BLaER1 treated with 17β-estradiol and CSF1 and Interleukin-3, amounts not matched to agents 10 nM and 100 nM (cell line): ENCODE measurements at regions not wholly inside any gene's neighbourhood (a gene's known extent, or its start where the extent isn't known, plus 50 kb on each side); places are given as distances from the start of the nearest gene placed in this dataset.
"Not testable (repeated sequence)": the region's sequence is repeated elsewhere in the genome, so short reads cannot be mapped to it uniquely, and the experiment has no call there.

Experiments used
- H3K27ac ChIP-seq, 11 experiments: shearing (Covaris generic); formaldehyde crosslinking; 2 replicates each; pipeline ENCODE4 v1.8.1; 2022
- H3K27me3 ChIP-seq, 11 experiments: shearing (Covaris generic); formaldehyde crosslinking; 2 replicates each; pipeline ENCODE4 v1.8.1; 2022
- H3K36me3 ChIP-seq, 11 experiments: shearing (Covaris generic); formaldehyde crosslinking; 2 replicates each; pipeline ENCODE4 v1.8.1; 2022
- H3K4me1 ChIP-seq, 10 experiments: shearing (Covaris generic); formaldehyde crosslinking; 2 replicates each; pipeline ENCODE4 v1.8.1; 2022
- H3K4me2 ChIP-seq, 11 experiments: shearing (Covaris generic); formaldehyde crosslinking; 2 replicates each; pipeline ENCODE4 v1.8.1; 2022
- H3K4me3 ChIP-seq, 10 experiments: shearing (Covaris generic); formaldehyde crosslinking; 2 replicates each; pipeline ENCODE4 v1.8.1; 2022
- H3K9ac ChIP-seq, 11 experiments: shearing (Covaris generic); formaldehyde crosslinking; 2 replicates each; pipeline ENCODE4 v1.8.1; 2022
- H3K9me3 ChIP-seq, 11 experiments: shearing (Covaris generic); formaldehyde crosslinking; replicated peaks in 1 of 11; 2 replicates each; pipeline ENCODE4 v1.8.1; 2022
- H4K20me1 ChIP-seq, 11 experiments: shearing (Covaris generic); formaldehyde crosslinking; 2 replicates each; pipeline ENCODE4 v1.8.1; 2022
- Cebpa-rat ChIP-seq, 11 experiments: shearing (Covaris generic); IDR thresholded peaks; 2 replicates each; pipeline ENCODE4 v1.8.1; 2022

- peaks cover 0 to 2% (median 0%) of the 10 kb centered on the region in 11 experiments; a peak in 3 of 22 replicates for H3K9me3 ChIP-seq
- no peak overlapping the region for H3K9ac ChIP-seq
- H3K27me3 ChIP-seq = no peaks in the 10 kb centered on the region
- H3K4me1 ChIP-seq = peaks cover 0 to 7% (median 0%) of the 10 kb centered on the region in 10 experiments; a peak in 1 of 20 replicates
- H3K27ac ChIP-seq = no peak overlapping the region
- no peak for TF ChIP-seq Cebpa-rat (IDR thresholded peaks at IDR 0.05)
- peaks cover 0 to 97% (median 34%) of the 10 kb centered on the region in 11 experiments; a peak in 15 of 22 replicates for H3K36me3 ChIP-seq
- no peak overlapping the region for H3K4me3 ChIP-seq
- no peak overlapping the region for H3K4me2 ChIP-seq
- H4K20me1 ChIP-seq = no peaks in the 10 kb centered on the region; a peak in 1 of 22 replicates
These were observed 213.8 kb downstream of the SIPA1L2 start for GRCh38 chr1:232416026-232416568.

- not testable (repeated sequence) for H3K27ac ChIP-seq, H3K9me3 ChIP-seq, H3K9ac ChIP-seq, H3K4me2 ChIP-seq, H3K4me3 ChIP-seq, H3K27me3 ChIP-seq, H3K4me1 ChIP-seq, H4K20me1 ChIP-seq
- H3K36me3 ChIP-seq = peaks cover 0 to 97% (median 34%) of the 10 kb centered on the region in 11 experiments; a peak in 15 of 22 replicates
These were observed 214.5 kb downstream of the SIPA1L2 start for GRCh38 chr1:232415481-232415880.

- Histone ChIP-seq H3K27ac (no peak overlapping the region), H3K36me3 (peaks cover 0 to 92% (median 35%) of the 10 kb centered on the region in 11 experiments; a peak in 16 of 22 replicates), H3K9me3 (peaks cover 6 to 22% (median 10%) of the 10 kb centered on the region in 11 experiments), H3K27me3 (no peaks in the 10 kb centered on the region), H3K9ac (no peak overlapping the region), H4K20me1 (no peaks in the 10 kb centered on the region; a peak in 1 of 22 replicates), H3K4me1 (peaks cover 0 to 7% (median 0%) of the 10 kb centered on the region in 10 experiments; a peak in 1 of 20 replicates), H3K4me2 (peak overlapping the region in 2 of 11 experiments; percentile 14 to 20; a peak in 1 of 22 replicates), H3K4me3 (no peak overlapping the region)
- TF ChIP-seq Cebpa-rat (IDR thresholded peaks at IDR 0.05) = no peak
These were observed 215.8 kb downstream of the SIPA1L2 start for GRCh38 chr1:232414100-232414499.

- H3K4me1 ChIP-seq = peaks cover 0 to 7% (median 0%) of the 10 kb centered on the region in 10 experiments; a peak in 1 of 20 replicates
- no peak overlapping the region for H3K9ac ChIP-seq
- H3K27me3 ChIP-seq = no peaks in the 10 kb centered on the region
- H3K36me3 ChIP-seq = peaks cover 0 to 90% (median 34%) of the 10 kb centered on the region in 11 experiments; a peak in 16 of 22 replicates
- 0 out of 22 replicates have a peak overlapping the region, but pooled peaks of 1 of the 11 experiments have one; percentile 14 for H3K4me2 ChIP-seq
- TF ChIP-seq Cebpa-rat (IDR thresholded peaks at IDR 0.05) = no peak
- H3K9me3 ChIP-seq = peaks cover 7 to 23% (median 11%) of the 10 kb centered on the region in 11 experiments
- no peak overlapping the region for H3K27ac ChIP-seq
- H3K4me3 ChIP-seq = no peak overlapping the region
- no peaks in the 10 kb centered on the region; a peak in 1 of 22 replicates for H4K20me1 ChIP-seq
These were observed 216.3 kb downstream of the SIPA1L2 start for GRCh38 chr1:232413674-232414073.

- Histone ChIP-seq H3K4me1 (peaks cover 0 to 7% (median 0%) of the 10 kb centered on the region in 10 experiments; a peak in 1 of 20 replicates), H4K20me1 (no peaks in the 10 kb centered on the region; a peak in 1 of 22 replicates), H3K4me2 (no peak overlapping the region), H3K9ac (no peak overlapping the region), H3K27me3 (no peaks in the 10 kb centered on the region), H3K27ac (no peak overlapping the region), H3K9me3 (peaks cover 7 to 23% (median 11%) of the 10 kb centered on the region in 11 experiments), H3K4me3 (no peak overlapping the region), H3K36me3 (peaks cover 0 to 87% (median 24%) of the 10 kb centered on the region in 11 experiments; a peak in 15 of 22 replicates)
- no peak for TF ChIP-seq Cebpa-rat (IDR thresholded peaks at IDR 0.05)
These were observed 220.3 kb downstream of the SIPA1L2 start for GRCh38 chr1:232409584-232409983.

GRCh38 chr1:232407120-232407519 is 222.8 kb downstream of the SIPA1L2 start:
- Histone ChIP-seq H3K4me2 (no peak overlapping the region), H3K27me3 (no peaks in the 10 kb centered on the region), H3K9me3 (peaks cover 7 to 26% (median 11%) of the 10 kb centered on the region in 11 experiments), H3K4me3 (no peak overlapping the region), H3K27ac (no peak overlapping the region), H3K9ac (no peak overlapping the region), H3K36me3 (peaks cover 0 to 87% (median 26%) of the 10 kb centered on the region in 11 experiments; a peak in 19 of 22 replicates), H3K4me1 (no peaks in the 10 kb centered on the region), H4K20me1 (no peaks in the 10 kb centered on the region; a peak in 1 of 22 replicates)
- no peak for TF ChIP-seq Cebpa-rat (IDR thresholded peaks at IDR 0.05)

GRCh38 chr1:232405781-232406180 is 224.2 kb downstream of the SIPA1L2 start:
- Histone ChIP-seq H3K27ac (no peak overlapping the region), H3K4me2 (no peak overlapping the region), H3K9ac (no peak overlapping the region), H3K9me3 (peaks cover 7 to 22% (median 11%) of the 10 kb centered on the region in 11 experiments), H4K20me1 (no peaks in the 10 kb centered on the region; a peak in 1 of 22 replicates), H3K4me1 (no peaks in the 10 kb centered on the region), H3K36me3 (peaks cover 0 to 88% (median 38%) of the 10 kb centered on the region in 11 experiments; a peak in 19 of 22 replicates), H3K27me3 (no peaks in the 10 kb centered on the region), H3K4me3 (no peak overlapping the region)
- TF ChIP-seq Cebpa-rat (IDR thresholded peaks at IDR 0.05) = no peak

GRCh38 chr1:232404981-232405731 is 224.8 kb downstream of the SIPA1L2 start:
- no peak overlapping the region for H3K4me3 ChIP-seq
- peaks cover 7 to 19% (median 11%) of the 10 kb centered on the region in 11 experiments for H3K9me3 ChIP-seq
- no peaks in the 10 kb centered on the region; a peak in 1 of 22 replicates for H4K20me1 ChIP-seq
- TF ChIP-seq Cebpa-rat (IDR thresholded peaks at IDR 0.05) = no peak
- H3K27me3 ChIP-seq = no peaks in the 10 kb centered on the region
- no peak overlapping the region for H3K27ac ChIP-seq
- no peak overlapping the region for H3K4me2 ChIP-seq
- no peak overlapping the region for H3K9ac ChIP-seq
- H3K36me3 ChIP-seq = peaks cover 0 to 88% (median 38%) of the 10 kb centered on the region in 11 experiments; a peak in 19 of 22 replicates
- H3K4me1 ChIP-seq = peaks cover 0 to 1% (median 0%) of the 10 kb centered on the region in 10 experiments; a peak in 2 of 20 replicates

GRCh38 chr1:232404227-232404626 is 225.7 kb downstream of the SIPA1L2 start:
- H3K4me1 ChIP-seq = peaks cover 0 to 7% (median 0%) of the 10 kb centered on the region in 10 experiments; a peak in 2 of 20 replicates
- H3K27me3 ChIP-seq = no peaks in the 10 kb centered on the region
- peaks cover 1 to 10% (median 2%) of the 10 kb centered on the region in 11 experiments; a peak in 21 of 22 replicates for H3K9me3 ChIP-seq
- TF ChIP-seq Cebpa-rat (IDR thresholded peaks at IDR 0.05) = no peak
- no peak overlapping the region for H3K9ac ChIP-seq
- H3K27ac ChIP-seq = no peak overlapping the region
- H3K36me3 ChIP-seq = peaks cover 0 to 90% (median 36%) of the 10 kb centered on the region in 11 experiments; a peak in 19 of 22 replicates
- no peak overlapping the region for H3K4me3 ChIP-seq
- H4K20me1 ChIP-seq = no peaks in the 10 kb centered on the region; a peak in 1 of 22 replicates
- no peak overlapping the region for H3K4me2 ChIP-seq
